Transverse colon (tissue), 3 donors: ENCODE measurements at regions not wholly inside any gene's neighbourhood (a gene's known extent, or its start where the extent isn't known, plus 50 kb on each side); places are given as distances from the start of the nearest gene placed in this dataset.

Experiments
- EP300 ChIP-seq: sonication (generic); formaldehyde crosslinking; IDR thresholded peaks from one replicate; pipeline ENCODE4 v1.6.1; 2017; ENCODE audit warnings: antibody characterized with exemption, low read depth
- TF ChIP-seq, protein P1 (sequence below), 5 experiments: fragments of 200-600 bp in 3 of 5; fragments of 450-650 bp in 2 of 5; sonication (generic) in 3 of 5; IDR thresholded peaks; 1 replicate in 2 of 5; 2 replicates in 3 of 5; pipeline ENCODE4 v1.5.1; 2016 to 2017; ENCODE audit warnings: antibody characterized with exemption in 5 of 5, inconsistent platforms in 3 of 5, mild to moderate bottlenecking in 2 of 5, moderate library complexity in 1 of 5

DNA sequence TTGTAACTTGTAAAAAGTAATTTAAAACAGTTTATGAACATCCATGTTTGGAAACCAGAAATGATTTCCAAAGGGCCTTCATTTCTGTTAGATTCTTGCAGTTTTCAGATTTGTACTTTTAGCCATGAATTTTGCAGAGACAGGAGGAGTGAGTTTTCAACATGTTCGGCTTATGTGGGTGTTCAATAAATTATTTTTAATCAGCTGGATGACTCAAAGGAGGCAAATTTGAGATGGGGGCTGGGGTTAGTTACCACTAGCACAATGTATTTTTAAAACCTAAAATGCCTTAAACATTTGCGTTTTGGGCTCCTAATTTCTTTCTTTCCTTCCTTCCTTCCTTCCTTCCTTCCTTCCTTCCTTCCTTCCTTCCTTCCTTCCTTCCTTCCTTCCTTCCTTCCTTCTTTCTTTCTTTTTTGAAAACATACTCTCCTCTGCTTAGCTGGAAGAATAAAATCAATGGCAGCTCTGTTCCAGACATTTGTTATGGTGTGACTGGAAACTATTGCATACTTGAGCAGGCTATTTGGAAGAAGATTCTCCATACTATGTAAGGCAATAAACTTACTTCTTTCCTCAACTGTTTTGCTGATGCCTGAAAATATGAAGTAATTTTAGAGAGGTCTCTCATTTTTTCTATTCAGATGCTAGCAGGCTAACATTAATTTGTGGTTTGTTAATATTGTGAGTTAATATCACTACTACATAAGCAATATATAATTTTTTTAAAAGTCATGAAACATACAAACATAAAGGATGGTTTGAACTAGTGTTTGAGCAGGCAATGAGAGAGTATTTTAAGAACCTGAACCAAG lies 394.4 kb downstream of the NYAP2 start:
- no peak for TF ChIP-seq EP300
- TF ChIP-seq, protein P1, sequence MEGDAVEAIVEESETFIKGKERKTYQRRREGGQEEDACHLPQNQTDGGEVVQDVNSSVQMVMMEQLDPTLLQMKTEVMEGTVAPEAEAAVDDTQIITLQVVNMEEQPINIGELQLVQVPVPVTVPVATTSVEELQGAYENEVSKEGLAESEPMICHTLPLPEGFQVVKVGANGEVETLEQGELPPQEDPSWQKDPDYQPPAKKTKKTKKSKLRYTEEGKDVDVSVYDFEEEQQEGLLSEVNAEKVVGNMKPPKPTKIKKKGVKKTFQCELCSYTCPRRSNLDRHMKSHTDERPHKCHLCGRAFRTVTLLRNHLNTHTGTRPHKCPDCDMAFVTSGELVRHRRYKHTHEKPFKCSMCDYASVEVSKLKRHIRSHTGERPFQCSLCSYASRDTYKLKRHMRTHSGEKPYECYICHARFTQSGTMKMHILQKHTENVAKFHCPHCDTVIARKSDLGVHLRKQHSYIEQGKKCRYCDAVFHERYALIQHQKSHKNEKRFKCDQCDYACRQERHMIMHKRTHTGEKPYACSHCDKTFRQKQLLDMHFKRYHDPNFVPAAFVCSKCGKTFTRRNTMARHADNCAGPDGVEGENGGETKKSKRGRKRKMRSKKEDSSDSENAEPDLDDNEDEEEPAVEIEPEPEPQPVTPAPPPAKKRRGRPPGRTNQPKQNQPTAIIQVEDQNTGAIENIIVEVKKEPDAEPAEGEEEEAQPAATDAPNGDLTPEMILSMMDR (IDR thresholded peaks at IDR 0.05), result no peak
